ENCODE measurements at regions not wholly inside any gene's neighbourhood (a gene's known extent, or its start where the extent isn't known, plus 50 kb on each side); places are given as distances from the start of the nearest gene placed in this dataset.

DNA sequence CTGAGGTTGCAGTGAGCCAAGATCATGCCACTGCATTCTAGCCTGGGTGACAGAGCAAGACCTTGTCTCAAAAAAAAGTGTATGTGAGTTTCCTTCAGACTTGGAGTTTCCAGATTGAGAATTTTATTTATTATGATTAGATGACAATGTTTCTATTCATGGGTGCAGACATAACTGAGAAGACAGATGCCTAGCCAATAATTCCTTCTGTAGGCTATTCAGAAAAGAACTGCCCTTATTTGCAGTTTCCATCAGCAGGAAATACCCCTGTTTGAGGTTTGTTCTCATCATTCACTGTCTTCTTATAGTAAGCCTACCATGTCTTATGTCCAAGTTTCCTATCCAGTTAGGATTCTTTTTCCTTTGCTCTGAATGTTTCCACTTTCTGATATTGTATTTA is 269.0 kb downstream of the KTN1 start:
- TF ChIP-seq, protein P1, sequence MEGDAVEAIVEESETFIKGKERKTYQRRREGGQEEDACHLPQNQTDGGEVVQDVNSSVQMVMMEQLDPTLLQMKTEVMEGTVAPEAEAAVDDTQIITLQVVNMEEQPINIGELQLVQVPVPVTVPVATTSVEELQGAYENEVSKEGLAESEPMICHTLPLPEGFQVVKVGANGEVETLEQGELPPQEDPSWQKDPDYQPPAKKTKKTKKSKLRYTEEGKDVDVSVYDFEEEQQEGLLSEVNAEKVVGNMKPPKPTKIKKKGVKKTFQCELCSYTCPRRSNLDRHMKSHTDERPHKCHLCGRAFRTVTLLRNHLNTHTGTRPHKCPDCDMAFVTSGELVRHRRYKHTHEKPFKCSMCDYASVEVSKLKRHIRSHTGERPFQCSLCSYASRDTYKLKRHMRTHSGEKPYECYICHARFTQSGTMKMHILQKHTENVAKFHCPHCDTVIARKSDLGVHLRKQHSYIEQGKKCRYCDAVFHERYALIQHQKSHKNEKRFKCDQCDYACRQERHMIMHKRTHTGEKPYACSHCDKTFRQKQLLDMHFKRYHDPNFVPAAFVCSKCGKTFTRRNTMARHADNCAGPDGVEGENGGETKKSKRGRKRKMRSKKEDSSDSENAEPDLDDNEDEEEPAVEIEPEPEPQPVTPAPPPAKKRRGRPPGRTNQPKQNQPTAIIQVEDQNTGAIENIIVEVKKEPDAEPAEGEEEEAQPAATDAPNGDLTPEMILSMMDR (IDR thresholded peaks at IDR 0.05), result no peak
- no peak for TF ChIP-seq EZH2 (IDR thresholded peaks at IDR 0.05; ENCODE audit: borderline replicate concordance, insufficient read depth, low read depth, low read length, poor library complexity, severe bottlenecking)

Data from B cell (primary cell).